Large intestine (tissue), 3 donors: ENCODE measurements at regions not wholly inside any gene's neighbourhood (a gene's known extent, or its start where the extent isn't known, plus 50 kb on each side); places are given as distances from the start of the nearest gene placed in this dataset.

Source experiments
- DNase-seq, 2 donors: peaks; one replicate each; pipeline versions ENCODE4 v3.0.0 to v3.0.0-alpha.2; 2013
- H3K27ac ChIP-seq: one replicate; pipeline ENCODE4 v1.5.1; 2013; ENCODE audit warnings: low read length
- H3K27me3 ChIP-seq: 2 replicates; pipeline ENCODE4 v1.6.1; 2013; ENCODE audit warnings: low read length; ENCODE audit not compliant: control insufficient read depth, insufficient read depth
- H3K36me3 ChIP-seq: 2 replicates; pipeline ENCODE4 v1.6.1; 2013; ENCODE audit warnings: low read length; ENCODE audit not compliant: control insufficient read depth, insufficient read depth
- H3K4me1 ChIP-seq: one replicate; pipeline ENCODE4 v1.6.1; 2013; ENCODE audit warnings: low read length; ENCODE audit not compliant: control insufficient read depth, insufficient read depth
- H3K4me3 ChIP-seq: one replicate; pipeline ENCODE4 v1.5.1; 2013; ENCODE audit warnings: low read length
- H3K9me3 ChIP-seq: one replicate; pipeline ENCODE4 v1.6.1; 2013; ENCODE audit warnings: mild to moderate bottlenecking, low read depth, low read length, moderate library complexity; ENCODE audit not compliant: control insufficient read depth
- WGBS: methylation state at CpG from one replicate; pipeline ENCODE4 v1.1.5; 2013; ENCODE audit warnings: low lambda C conversion rate; ENCODE audit not compliant: insufficient coverage; 5-methylcytosine and 5-hydroxymethylcytosine counted together

DNA sequence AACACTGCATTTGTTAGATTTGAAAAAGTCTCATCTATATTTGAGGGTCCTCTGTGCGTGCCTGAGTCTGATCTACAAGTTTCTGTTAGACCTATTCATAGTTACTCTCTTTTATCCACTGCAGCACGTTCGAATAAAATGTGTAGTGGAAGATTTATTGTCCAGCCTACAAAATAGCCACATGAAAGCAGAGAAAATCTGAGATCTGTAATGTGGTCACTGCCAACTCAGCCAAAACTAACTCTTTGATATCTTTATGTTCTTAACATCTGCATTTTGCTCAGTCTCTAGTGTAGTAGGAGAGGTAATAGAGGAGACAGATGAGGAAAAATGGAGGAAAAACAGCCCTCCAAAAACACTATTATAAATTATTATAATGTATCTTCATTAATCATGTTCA is 354.0 kb downstream of the NPR3 start:
- 50% methylated on average over 2 of the region's 3 CpGs for WGBS
- no peak for DNase-seq

DNA sequence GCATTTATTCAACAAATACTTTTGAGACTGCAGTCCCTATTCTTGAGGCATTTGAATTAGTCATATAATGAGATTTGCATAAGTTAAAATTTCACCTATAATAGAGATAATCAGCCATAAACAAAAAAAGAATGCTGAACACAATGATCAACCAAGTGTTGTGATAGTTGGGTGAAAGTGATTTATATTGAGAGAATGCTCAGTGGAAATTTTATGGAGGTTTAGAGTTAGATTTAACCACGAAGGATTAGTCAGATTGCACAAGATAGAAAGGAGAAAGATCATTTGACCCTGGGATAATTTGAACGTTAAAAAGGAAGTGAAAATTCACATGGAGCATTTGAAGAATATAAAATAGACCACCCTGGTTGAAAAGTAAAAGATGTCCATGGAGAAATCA is 356.2 kb downstream of the NPR3 start:
- Histone ChIP-seq H3K4me1 (no peaks in the 10 kb centered on the region), H3K4me3 (no peak overlapping the region), H3K27me3 (no peaks in the 10 kb centered on the region), H3K9me3 (no peaks in the 10 kb centered on the region), H3K36me3 (no peaks in the 10 kb centered on the region), H3K27ac (no peak overlapping the region)
- WGBS, result 30% methylated on average over 2 of the region's 2 CpGs
- no peak for DNase-seq

More for the DNA sequence above, 354.0 kb downstream of the NPR3 start:
- H3K27ac ChIP-seq, result no peak overlapping the region
- H3K36me3 ChIP-seq, result no peaks in the 10 kb centered on the region
- no peak overlapping the region for H3K4me3 ChIP-seq
- H3K27me3 ChIP-seq, result no peaks in the 10 kb centered on the region
- H3K4me1 ChIP-seq, result no peaks in the 10 kb centered on the region
- H3K9me3 ChIP-seq, result no peaks in the 10 kb centered on the region

DNA sequence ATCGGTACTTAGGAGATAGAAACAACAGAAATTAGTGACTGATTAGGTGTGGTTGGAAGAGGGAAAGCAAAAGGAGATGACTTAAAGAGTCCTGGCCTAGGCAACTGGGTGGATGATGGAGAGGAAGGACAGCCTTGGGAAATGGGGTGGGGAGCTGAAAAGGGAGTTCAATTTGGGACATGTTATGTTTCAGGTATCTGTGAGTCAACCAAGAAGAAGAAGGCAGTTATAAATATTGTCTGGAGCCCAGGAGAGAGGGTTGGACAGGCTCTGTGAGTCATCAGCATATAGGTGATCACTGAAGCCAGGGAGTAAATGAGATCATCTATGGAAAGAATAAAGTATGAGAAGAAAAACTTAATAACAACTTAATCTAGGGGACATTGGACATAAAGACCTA is 357.7 kb downstream of the NPR3 start:
- no peaks in the 10 kb centered on the region for H3K36me3 ChIP-seq
- no peak overlapping the region for H3K4me3 ChIP-seq
- H3K4me1 ChIP-seq, result no peaks in the 10 kb centered on the region
- H3K27ac ChIP-seq, result no peak overlapping the region
- WGBS, result 70% methylated on average over 1 of the region's 1 CpG
- H3K27me3 ChIP-seq, result no peaks in the 10 kb centered on the region
- no peaks in the 10 kb centered on the region for H3K9me3 ChIP-seq
- no peak for DNase-seq

DNA sequence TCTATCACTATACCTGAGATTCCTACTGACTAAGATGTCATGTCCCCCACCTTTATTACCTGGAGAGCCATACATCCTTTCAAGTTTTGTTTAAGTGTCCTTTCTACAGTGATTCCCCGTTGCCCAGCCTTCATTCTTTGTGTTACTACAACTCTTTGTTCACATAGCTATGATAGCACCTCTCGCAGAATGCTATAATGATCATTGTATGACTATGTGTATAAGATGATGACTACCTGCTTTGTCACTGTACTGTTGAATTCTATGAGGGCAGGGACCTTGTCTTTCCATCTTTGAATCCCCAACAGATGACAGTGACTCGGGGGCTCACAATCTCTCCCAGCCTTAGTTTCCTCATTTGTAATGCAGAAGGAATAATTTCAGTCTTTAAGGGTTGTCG is 361.2 kb downstream of the NPR3 start:
- H3K27me3 ChIP-seq, result no peaks in the 10 kb centered on the region
- DNase-seq, result no peak
- 71% methylated on average over 3 of the region's 4 CpGs for WGBS
- no peak overlapping the region for H3K27ac ChIP-seq
- H3K36me3 ChIP-seq, result no peaks in the 10 kb centered on the region
- no peak overlapping the region for H3K4me3 ChIP-seq
- no peaks in the 10 kb centered on the region for H3K9me3 ChIP-seq
- H3K4me1 ChIP-seq, result no peaks in the 10 kb centered on the region

GRCh38 chr5:33072726-33073125 is 361.6 kb downstream of the NPR3 start:
- DNase-seq, result no peak
- Histone ChIP-seq H3K27ac (no peak overlapping the region), H3K4me3 (no peak overlapping the region), H3K4me1 (no peaks in the 10 kb centered on the region), H3K27me3 (no peaks in the 10 kb centered on the region), H3K9me3 (no peaks in the 10 kb centered on the region), H3K36me3 (no peaks in the 10 kb centered on the region)
- whole genome bisulfite sequencing, result 80% methylated on average over 1 of the region's 2 CpGs

DNA sequence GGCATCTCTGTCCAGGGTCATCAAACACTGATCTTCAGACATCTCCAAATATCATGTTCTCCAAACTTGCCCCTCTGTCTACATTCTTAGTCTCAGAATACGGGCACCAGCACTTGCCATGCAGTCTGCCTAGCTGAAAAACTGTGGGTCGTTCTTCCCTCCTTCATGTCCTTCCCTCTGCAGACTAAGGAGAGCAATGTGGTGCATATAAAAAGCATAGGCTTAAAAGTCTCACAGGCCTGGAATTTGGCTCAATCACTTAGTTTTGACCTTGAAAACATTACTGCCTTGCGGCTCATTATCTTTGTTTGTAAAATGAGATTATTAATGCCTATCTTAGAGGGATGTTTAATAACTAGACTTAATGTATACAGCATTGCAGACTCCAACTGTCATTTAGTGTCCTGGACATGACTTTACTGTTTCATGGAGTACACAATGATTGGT is 362.8 kb downstream of the NPR3 start:
- no CpG with 5 or more reads among the region's 3 CpGs for WGBS
- Histone ChIP-seq H3K27ac (no peak overlapping the region), H3K4me1 (no peaks in the 10 kb centered on the region), H3K4me3 (no peak overlapping the region), H3K9me3 (no peaks in the 10 kb centered on the region), H3K36me3 (no peaks in the 10 kb centered on the region), H3K27me3 (no peaks in the 10 kb centered on the region)
- no peak for DNase-seq

- WGBS, result no CpG with 5 or more reads among the region's 3 CpGs
- H3K4me3 ChIP-seq, result no peak overlapping the region
- no peaks in the 10 kb centered on the region for H3K4me1 ChIP-seq
- no peak overlapping the region for H3K27ac ChIP-seq
- H3K9me3 ChIP-seq, result no peaks in the 10 kb centered on the region
- no peak for DNase-seq
- no peaks in the 10 kb centered on the region for H3K36me3 ChIP-seq
- H3K27me3 ChIP-seq, result no peaks in the 10 kb centered on the region
Measured at GRCh38 chr5:33074548-33074947, 363.4 kb downstream of the NPR3 start.

- Histone ChIP-seq H3K27me3 (no peaks in the 10 kb centered on the region), H3K4me3 (no peak overlapping the region), H3K4me1 (no peaks in the 10 kb centered on the region), H3K36me3 (no peaks in the 10 kb centered on the region), H3K27ac (no peak overlapping the region), H3K9me3 (no peaks in the 10 kb centered on the region)
- DNase-seq, result no peak
- no CpG with 5 or more reads among the region's 2 CpGs for WGBS
Measured at GRCh38 chr5:33075731-33076130, 364.6 kb downstream of the NPR3 start.

DNA sequence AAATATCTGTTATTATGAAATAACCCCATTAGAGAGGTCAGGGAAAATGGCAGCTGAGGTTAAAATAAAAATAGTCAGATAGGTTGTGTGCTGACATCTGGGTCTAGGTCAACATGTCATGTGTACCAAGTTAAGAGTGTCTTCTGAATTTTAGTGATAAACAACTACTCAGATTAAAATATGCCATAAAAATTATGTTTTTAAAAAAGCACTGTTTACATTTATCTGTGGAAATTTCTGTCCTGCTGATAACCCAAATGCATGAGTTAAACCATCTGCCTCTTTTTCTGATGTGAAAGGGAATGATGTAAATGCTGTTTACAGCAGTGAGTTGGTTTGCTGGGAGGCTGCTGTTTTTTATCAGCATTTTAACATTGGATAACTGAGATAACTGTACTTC is 361.2 kb upstream of the TARS1 start:
- Histone ChIP-seq H3K27me3 (no peaks in the 10 kb centered on the region), H3K36me3 (no peaks in the 10 kb centered on the region), H3K9me3 (no peaks in the 10 kb centered on the region), H3K27ac (no peak overlapping the region), H3K4me1 (no peaks in the 10 kb centered on the region), H3K4me3 (no peak overlapping the region)
- peak in 1 of 2 donors; percentile 7 for DNase-seq

DNA sequence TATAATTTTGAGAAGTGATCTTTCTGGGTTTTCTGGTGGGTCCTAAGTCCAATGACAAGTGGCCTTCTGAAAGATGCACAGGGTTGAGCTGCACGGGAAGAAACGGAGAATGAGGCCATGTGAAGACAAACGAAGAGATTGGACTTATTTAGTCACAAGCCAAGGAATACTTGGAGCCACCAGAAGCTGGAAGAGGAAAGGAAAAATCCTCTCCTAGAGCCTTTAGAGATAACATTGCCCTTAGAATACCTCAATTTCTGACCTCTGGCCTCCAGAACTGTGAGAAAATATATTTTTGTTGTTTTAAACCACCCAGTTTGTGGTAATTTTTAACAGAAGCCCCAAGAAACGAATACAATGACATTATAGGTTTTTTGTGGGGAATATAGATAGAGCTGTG is 360.5 kb upstream of the TARS1 start:
- H3K36me3 ChIP-seq, result no peaks in the 10 kb centered on the region
- H3K4me1 ChIP-seq, result no peaks in the 10 kb centered on the region
- no peak overlapping the region for H3K4me3 ChIP-seq
- no peaks in the 10 kb centered on the region for H3K9me3 ChIP-seq
- WGBS, result no CpG with 5 or more reads among the region's 4 CpGs
- no peak overlapping the region for H3K27ac ChIP-seq
- no peak for DNase-seq
- no peaks in the 10 kb centered on the region for H3K27me3 ChIP-seq

- Histone ChIP-seq H3K27ac (no peak overlapping the region), H3K9me3 (no peaks in the 10 kb centered on the region), H3K4me3 (no peak overlapping the region), H3K4me1 (no peaks in the 10 kb centered on the region), H3K36me3 (no peaks in the 10 kb centered on the region), H3K27me3 (no peaks in the 10 kb centered on the region)
- no peak for DNase-seq
- WGBS, result 50% methylated on average over 1 of the region's 2 CpGs
Measured at GRCh38 chr5:33088176-33088575, 352.6 kb upstream of the TARS1 start.
